Ectodermal cell (in vitro differentiated cells): ENCODE measurements at regions not wholly inside any gene's neighbourhood (a gene's known extent, or its start where the extent isn't known, plus 50 kb on each side); places are given as distances from the start of the nearest gene placed in this dataset.

Source experiments
- H3K27ac ChIP-seq: 2 replicates; pipeline ENCODE4 v1.7.0; 2013; ENCODE audit warnings: mild to moderate bottlenecking, low read depth, low read length; ENCODE audit not compliant: insufficient read depth, poor library complexity, severe bottlenecking
- H3K27me3 ChIP-seq: 2 replicates; pipeline ENCODE4 v1.7.0; 2013; ENCODE audit warnings: mild to moderate bottlenecking, low read length; ENCODE audit not compliant: insufficient read depth, control insufficient read depth, poor library complexity, severe bottlenecking
- H3K36me3 ChIP-seq: one replicate; pipeline ENCODE4 v1.7.0; 2013; ENCODE audit warnings: low read length; ENCODE audit not compliant: control insufficient read depth, insufficient read depth
- H3K4me1 ChIP-seq: one replicate; pipeline ENCODE4 v1.7.0; 2013; ENCODE audit warnings: low read length; ENCODE audit not compliant: control insufficient read depth, insufficient read depth
- H3K4me3 ChIP-seq: 2 replicates; pipeline ENCODE4 v1.7.0; 2013; ENCODE audit warnings: low read depth, low read length, control low read depth; ENCODE audit not compliant: insufficient read depth
- H3K9me3 ChIP-seq: 2 replicates; pipeline ENCODE4 v1.7.0; 2013; ENCODE audit warnings: mild to moderate bottlenecking, low read length, moderate library complexity; ENCODE audit not compliant: control insufficient read depth
- WGBS, 2 experiments: methylation state at CpG; one replicate each; pipeline ENCODE4 v1.1.7; 2013; ENCODE audit warnings: missing lambda C conversion rate in 2 of 2; 5-methylcytosine and 5-hydroxymethylcytosine counted together

DNA sequence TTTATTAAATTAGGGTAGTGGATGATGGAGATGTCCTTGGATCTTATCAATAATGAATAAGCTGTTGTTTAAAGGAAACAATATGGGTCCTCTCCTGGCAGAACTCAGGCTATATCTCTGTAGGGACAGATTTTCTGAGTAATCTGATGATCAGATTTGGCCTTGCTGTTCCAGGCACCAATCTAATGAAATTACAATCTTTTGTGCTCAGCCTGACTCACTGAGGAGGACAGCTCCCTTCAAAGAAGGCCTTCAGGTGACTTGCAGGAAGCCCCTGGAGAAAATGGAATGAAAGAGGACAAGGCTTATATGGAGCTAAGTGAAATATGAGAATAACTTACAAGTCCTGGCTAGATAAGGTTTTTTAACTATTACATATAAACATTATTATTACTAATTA, 486.4 kb upstream of the SORCS1 start:
- Histone ChIP-seq H3K27me3 (no peaks in the 10 kb centered on the region), H3K36me3 (no peaks in the 10 kb centered on the region), H3K9me3 (no peaks in the 10 kb centered on the region), H3K27ac (no peak overlapping the region), H3K4me1 (no peaks in the 10 kb centered on the region), H3K4me3 (no peak overlapping the region)

DNA sequence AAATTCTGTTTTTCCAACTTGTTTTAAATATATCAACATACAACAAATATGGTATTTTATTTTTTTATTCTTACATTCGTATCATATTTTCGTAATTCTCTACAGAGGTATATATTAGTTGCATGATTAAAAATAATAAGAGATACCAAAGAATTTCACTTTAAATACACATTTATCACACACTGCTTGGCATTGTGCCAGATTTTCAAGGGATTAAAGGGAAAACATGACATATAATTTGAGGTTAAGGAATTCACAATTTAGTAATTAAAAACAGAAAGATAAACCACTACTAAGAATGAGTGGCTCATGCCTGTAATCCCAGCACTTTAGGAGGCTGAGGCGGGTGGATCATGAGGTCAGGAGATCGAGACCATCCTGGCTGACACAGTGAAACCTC, 484.7 kb upstream of the SORCS1 start:
- H3K9me3 ChIP-seq: no peaks in the 10 kb centered on the region
- no peak overlapping the region for H3K27ac ChIP-seq
- H3K4me3 ChIP-seq: no peak overlapping the region
- H3K36me3 ChIP-seq: no peaks in the 10 kb centered on the region
- H3K27me3 ChIP-seq: no peaks in the 10 kb centered on the region
- 88 to 93% methylated on average over 2 of the region's 4 CpGs for WGBS, 2 experiments
- H3K4me1 ChIP-seq: no peaks in the 10 kb centered on the region

DNA sequence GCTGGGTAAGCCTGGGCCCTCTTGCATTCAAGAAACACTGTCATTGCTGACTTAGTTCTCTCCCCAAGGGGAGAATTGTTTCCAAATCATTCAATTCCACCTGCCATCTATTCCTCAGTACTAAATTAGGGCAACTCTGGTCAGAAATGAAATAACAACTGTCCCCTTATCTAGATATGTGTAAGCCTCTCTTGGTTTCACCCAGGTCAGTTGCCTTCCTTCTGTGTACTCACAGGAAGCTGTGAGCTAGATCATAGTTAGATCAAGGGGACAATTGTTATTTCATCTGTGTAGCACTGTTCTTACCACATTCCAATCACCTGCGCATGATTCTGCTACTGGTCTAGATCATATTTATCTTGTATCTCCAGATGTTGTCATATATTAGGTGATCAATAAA, 483.0 kb upstream of the SORCS1 start:
- Histone ChIP-seq H3K4me1 (no peaks in the 10 kb centered on the region), H3K4me3 (no peak overlapping the region), H3K36me3 (no peaks in the 10 kb centered on the region), H3K9me3 (no peaks in the 10 kb centered on the region), H3K27me3 (no peaks in the 10 kb centered on the region), H3K27ac (no peak overlapping the region)
- WGBS, 2 experiments: no CpG with 5 or more reads among the region's 1 CpG

DNA sequence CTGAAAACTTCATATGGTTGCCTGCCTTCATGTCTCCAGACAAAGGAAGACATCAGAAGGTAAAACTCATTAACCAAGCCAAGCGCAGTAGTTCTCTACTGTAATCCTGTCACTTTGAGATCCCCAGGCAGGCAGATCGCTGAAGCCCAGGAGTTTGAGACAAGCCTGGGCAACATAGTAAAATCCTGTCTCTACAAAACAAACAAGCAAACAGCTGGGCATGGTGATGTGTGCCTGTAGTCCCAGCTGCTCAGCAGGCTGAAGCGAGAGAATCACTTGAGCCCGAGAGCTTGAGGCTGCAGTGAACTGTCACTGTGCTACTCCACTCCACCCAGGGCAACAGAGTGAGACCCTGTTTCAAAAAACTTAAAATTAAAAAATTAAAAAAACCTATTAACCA, 467.4 kb upstream of the SORCS1 start:
- WGBS, 2 experiments: 64 to 69% methylated on average over 4 of the region's 4 CpGs

GRCh38 chr10:107626862-107627261, 462.4 kb upstream of the SORCS1 start:
- Histone ChIP-seq H3K4me3 (no peak overlapping the region), H3K27me3 (no peaks in the 10 kb centered on the region), H3K4me1 (no peaks in the 10 kb centered on the region), H3K27ac (no peak overlapping the region), H3K9me3 (no peaks in the 10 kb centered on the region), H3K36me3 (no peaks in the 10 kb centered on the region)
- 93 to 100% methylated on average over 1 to 3 of the region's 3 CpGs for WGBS, 2 experiments

More for the DNA sequence above, 467.4 kb upstream of the SORCS1 start:
- H3K36me3 ChIP-seq: no peaks in the 10 kb centered on the region
- no peak overlapping the region for H3K4me3 ChIP-seq
- no peaks in the 10 kb centered on the region for H3K27me3 ChIP-seq
- no peak overlapping the region for H3K27ac ChIP-seq
- H3K4me1 ChIP-seq: no peaks in the 10 kb centered on the region
- no peaks in the 10 kb centered on the region for H3K9me3 ChIP-seq

- H3K36me3 ChIP-seq: no peaks in the 10 kb centered on the region
- H3K4me1 ChIP-seq: no peaks in the 10 kb centered on the region
- no peaks in the 10 kb centered on the region for H3K27me3 ChIP-seq
- H3K9me3 ChIP-seq: no peaks in the 10 kb centered on the region
- 91 to 93% methylated on average over 3 of the region's 3 CpGs for WGBS, 2 experiments
- no peak overlapping the region for H3K4me3 ChIP-seq
- no peak overlapping the region for H3K27ac ChIP-seq
Measured at GRCh38 chr10:107623292-107623691, 458.8 kb upstream of the SORCS1 start.

GRCh38 chr10:107619139-107619538, 454.6 kb upstream of the SORCS1 start:
- no peak overlapping the region for H3K27ac ChIP-seq
- H3K36me3 ChIP-seq: no peaks in the 10 kb centered on the region
- no peaks in the 10 kb centered on the region for H3K9me3 ChIP-seq
- 81 to 83% methylated on average over 1 of the region's 1 CpG for WGBS, 2 experiments
- H3K4me1 ChIP-seq: no peaks in the 10 kb centered on the region
- no peak overlapping the region for H3K4me3 ChIP-seq
- H3K27me3 ChIP-seq: no peaks in the 10 kb centered on the region

GRCh38 chr10:107618504-107618994, 454.0 kb upstream of the SORCS1 start:
- WGBS, 2 experiments: 93% methylated on average over 1 of the region's 1 CpG; no CpG with 5 or more reads in 1 of the 2 experiments
- no peaks in the 10 kb centered on the region for H3K4me1 ChIP-seq
- H3K27me3 ChIP-seq: no peaks in the 10 kb centered on the region
- no peak overlapping the region for H3K27ac ChIP-seq
- H3K36me3 ChIP-seq: no peaks in the 10 kb centered on the region
- H3K4me3 ChIP-seq: no peak overlapping the region
- no peaks in the 10 kb centered on the region for H3K9me3 ChIP-seq

- 95 to 100% methylated on average over 3 to 4 of the region's 4 CpGs for WGBS, 2 experiments
- Histone ChIP-seq H3K36me3 (no peaks in the 10 kb centered on the region), H3K4me1 (no peaks in the 10 kb centered on the region), H3K27me3 (no peaks in the 10 kb centered on the region), H3K4me3 (no peak overlapping the region), H3K27ac (no peak overlapping the region), H3K9me3 (no peaks in the 10 kb centered on the region)
Measured at GRCh38 chr10:107616463-107617410, 452.2 kb upstream of the SORCS1 start.

DNA sequence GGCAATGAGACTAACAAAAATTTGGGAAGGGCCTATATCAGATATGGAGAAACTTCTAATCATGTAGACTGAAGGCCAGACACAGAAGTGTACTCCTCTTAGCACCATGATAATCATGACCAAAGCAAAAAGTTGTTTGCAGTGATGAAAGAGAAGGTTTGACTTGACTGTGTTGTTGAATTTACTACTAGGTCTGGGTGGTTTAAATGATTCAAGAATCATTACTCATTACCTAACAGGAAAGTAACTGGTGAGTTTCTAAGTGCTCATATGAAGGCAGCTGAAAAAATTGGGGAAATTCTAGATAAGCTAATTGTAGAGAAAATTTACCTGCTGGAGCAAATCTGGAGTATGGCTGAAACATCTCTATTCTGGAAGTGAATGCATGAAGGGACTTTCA, 451.5 kb upstream of the SORCS1 start:
- Histone ChIP-seq H3K27me3 (no peaks in the 10 kb centered on the region), H3K4me3 (no peak overlapping the region), H3K36me3 (no peaks in the 10 kb centered on the region), H3K9me3 (no peaks in the 10 kb centered on the region), H3K27ac (no peak overlapping the region), H3K4me1 (no peaks in the 10 kb centered on the region)
